ENCODE measurements at regions not wholly inside any gene's neighbourhood (a gene's known extent, or its start where the extent isn't known, plus 50 kb on each side); places are given as distances from the start of the nearest gene placed in this dataset.

DNA sequence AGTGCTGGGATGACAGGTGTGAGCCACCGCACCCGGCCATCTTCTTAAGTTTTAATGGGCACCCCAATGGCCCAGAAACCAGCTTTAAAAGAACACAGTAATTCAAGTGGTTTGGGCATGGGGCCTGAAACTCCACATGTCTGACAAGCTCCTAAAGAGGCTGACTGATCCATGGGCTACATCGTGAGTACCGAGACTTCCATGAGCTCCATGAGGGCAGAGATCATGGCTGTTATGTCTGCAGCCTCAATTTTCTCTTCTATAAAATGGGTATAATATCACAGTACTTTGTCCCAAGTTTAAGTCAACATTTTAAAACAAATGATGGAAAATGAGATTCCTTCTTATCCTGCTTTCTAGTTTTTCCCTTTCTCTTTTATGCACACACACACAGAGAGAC, 397.6 kb upstream of the MAF start:
- TF ChIP-seq, protein P1, sequence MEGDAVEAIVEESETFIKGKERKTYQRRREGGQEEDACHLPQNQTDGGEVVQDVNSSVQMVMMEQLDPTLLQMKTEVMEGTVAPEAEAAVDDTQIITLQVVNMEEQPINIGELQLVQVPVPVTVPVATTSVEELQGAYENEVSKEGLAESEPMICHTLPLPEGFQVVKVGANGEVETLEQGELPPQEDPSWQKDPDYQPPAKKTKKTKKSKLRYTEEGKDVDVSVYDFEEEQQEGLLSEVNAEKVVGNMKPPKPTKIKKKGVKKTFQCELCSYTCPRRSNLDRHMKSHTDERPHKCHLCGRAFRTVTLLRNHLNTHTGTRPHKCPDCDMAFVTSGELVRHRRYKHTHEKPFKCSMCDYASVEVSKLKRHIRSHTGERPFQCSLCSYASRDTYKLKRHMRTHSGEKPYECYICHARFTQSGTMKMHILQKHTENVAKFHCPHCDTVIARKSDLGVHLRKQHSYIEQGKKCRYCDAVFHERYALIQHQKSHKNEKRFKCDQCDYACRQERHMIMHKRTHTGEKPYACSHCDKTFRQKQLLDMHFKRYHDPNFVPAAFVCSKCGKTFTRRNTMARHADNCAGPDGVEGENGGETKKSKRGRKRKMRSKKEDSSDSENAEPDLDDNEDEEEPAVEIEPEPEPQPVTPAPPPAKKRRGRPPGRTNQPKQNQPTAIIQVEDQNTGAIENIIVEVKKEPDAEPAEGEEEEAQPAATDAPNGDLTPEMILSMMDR (IDR thresholded peaks at IDR 0.05; ENCODE audit: low read length, missing control alignments) = no peak
- no peak for DNase-seq (ENCODE audit: low read depth)

DNA sequence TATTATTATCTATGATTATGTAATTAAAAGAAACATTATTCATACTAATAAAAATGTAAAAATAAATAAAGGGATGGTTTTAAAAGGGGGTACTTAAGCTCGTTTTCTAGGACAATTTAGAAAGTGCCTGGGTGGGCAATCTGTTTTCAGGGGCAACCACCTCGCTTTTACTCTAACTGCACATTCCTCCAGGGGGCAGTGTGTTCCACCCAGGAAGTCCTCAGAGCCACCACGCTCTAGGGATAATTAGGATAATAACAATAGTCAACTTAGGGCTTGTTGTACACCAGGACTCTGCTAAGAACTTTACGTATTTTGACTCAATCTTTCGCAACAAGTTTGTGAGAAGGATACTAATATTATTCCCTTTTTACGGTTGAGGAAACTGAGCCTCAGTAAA, 396.7 kb upstream of the MAF start:
- no peak overlapping the region for H3K4me3 ChIP-seq (replicated peaks; ENCODE audit: low read depth, low read length)
- TF ChIP-seq, protein P1 (IDR thresholded peaks at IDR 0.05; ENCODE audit: low read length, missing control alignments) = peak; percentile 33
- DNase-seq (ENCODE audit: low read depth) = peak; percentile 13

More for the DNA sequence above, 397.6 kb upstream of the MAF start:
- H3K4me3 ChIP-seq (replicated peaks; ENCODE audit: low read depth, low read length) = no peak overlapping the region

DNA sequence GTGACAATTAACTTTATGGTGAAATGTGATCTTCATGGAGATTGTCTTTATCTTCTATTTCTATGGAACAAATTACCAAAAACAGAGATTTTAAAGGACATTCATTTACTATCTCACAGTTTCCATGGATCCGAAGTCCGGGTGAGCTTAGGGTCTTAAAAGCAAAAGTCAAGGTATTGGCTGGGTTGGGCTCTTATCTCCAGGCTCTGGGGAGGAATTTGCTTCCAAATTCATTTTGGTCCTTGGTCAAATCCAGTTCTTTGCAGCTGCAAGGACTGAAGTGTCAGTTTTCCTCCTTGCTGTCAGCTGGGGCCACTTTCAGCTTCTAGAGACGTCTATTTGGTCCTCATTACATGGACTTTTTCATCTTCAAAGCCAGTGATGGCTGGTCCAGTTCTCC, 395.8 kb upstream of the MAF start:
- TF ChIP-seq, protein P1 (IDR thresholded peaks at IDR 0.05; ENCODE audit: low read length, missing control alignments) = no peak
- H3K4me3 ChIP-seq (replicated peaks; ENCODE audit: low read depth, low read length) = no peak overlapping the region
- no peak for DNase-seq (ENCODE audit: low read depth)

DNA sequence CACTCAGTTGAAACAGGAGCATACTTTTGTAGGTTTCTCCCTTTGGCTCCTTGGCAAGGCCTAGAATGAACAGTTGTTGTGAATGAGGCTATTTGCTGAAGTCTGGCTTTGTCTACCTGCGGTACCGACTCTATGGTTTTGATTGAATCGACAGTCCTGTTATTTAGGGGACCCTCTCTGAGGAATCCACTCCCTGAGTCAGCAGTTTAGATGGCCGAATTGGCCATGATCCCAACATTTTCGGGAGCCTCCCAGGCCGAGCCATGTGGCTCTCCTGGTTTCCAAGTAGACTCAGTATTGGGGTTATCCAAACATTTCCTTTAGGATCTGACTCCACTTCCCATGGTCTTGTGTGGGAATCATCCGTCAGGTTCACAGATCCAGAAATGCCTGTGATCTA, 394.8 kb upstream of the MAF start:
- DNase-seq (ENCODE audit: low read depth) = no peak
- H3K4me3 ChIP-seq (replicated peaks; ENCODE audit: low read depth, low read length) = no peak overlapping the region
- TF ChIP-seq, protein P1 (IDR thresholded peaks at IDR 0.05; ENCODE audit: low read length, missing control alignments) = no peak

DNA sequence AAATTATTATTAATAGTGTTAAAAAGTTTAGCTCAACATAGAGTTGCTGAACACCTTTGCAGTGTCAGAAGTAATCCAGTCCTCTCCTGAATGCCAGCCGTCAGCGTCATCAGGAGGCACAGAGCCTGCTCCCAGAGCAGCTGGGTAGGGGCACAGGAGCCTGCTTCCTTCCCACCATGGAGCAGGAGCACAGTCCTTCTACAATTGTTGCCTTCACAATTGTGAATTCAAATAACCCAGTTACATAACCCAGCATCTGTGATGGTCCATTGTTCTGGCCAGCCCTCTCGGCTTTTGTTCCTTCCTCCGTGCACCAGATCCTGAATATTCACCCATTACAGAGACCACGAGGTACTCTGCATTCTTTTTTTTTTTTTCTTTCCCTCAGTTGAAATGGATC, 393.9 kb upstream of the MAF start:
- H3K4me3 ChIP-seq (replicated peaks; ENCODE audit: low read depth, low read length) = no peak overlapping the region
- DNase-seq (ENCODE audit: low read depth) = no peak
- TF ChIP-seq, protein P1 (IDR thresholded peaks at IDR 0.05; ENCODE audit: low read length, missing control alignments) = no peak

DNA sequence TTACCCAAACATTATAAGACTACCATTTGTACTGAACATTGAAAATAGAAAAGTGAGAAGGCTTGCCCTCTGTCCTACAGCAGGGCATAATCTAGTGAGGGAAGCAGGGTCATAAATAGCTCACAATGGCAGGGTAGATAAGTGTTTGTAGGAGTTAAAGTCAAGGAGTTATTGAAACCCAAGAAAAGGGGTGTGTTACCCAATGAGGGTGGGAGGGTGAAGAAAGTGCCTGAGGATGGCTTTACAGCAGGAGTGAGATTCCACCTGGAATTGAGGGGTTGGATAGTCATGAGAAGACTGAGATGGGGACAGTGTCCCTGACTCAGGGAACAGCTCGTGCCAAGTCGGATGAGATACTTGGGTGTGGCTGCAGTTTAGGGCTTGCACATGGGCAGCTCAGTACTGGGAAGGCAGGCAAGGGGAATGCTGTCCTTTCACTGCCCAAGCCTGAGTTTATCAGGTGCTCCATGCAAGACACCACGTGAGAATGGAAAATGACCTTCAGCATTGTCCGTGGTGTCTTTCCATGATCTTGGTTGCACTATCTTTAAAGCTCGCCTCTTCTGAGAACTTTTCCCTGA, 393.2 kb upstream of the MAF start:
- no peak for DNase-seq (ENCODE audit: low read depth)
- TF ChIP-seq, protein P1 (IDR thresholded peaks at IDR 0.05; ENCODE audit: low read length, missing control alignments) = no peak
- H3K4me3 ChIP-seq (replicated peaks; ENCODE audit: low read depth, low read length) = no peak overlapping the region

DNA sequence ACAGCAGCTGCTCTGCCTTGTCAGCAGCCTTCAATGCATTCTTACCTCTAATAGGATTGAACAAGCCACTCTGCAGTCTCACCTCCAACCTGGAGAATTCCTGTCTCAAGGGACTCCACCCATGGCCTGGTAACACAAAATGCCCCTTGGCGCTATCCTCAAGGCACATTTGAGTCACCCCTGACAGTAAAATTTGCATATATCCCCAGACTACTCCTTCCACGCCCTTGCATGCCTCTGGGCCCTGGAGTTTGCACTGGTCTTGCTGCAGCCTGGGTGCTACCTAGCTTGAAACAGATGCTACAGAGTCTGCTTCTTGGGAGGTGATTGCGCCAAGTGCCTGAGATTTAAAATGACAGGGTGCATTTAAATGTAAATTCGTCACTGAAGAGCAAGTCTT, 391.4 kb upstream of the MAF start:
- H3K4me3 ChIP-seq (replicated peaks; ENCODE audit: low read depth, low read length) = no peak overlapping the region
- DNase-seq (ENCODE audit: low read depth) = no peak
- TF ChIP-seq, protein P1 (IDR thresholded peaks at IDR 0.05; ENCODE audit: low read length, missing control alignments) = no peak
